Ascending aorta (tissue), 2 donors: ENCODE measurements at regions not wholly inside any gene's neighbourhood (a gene's known extent, or its start where the extent isn't known, plus 50 kb on each side); places are given as distances from the start of the nearest gene placed in this dataset.

Source experiments
- DNase-seq, 2 donors: peaks; one replicate each; pipeline ENCODE4 v3.0.0-alpha.2; 2019; ENCODE audit warnings: low spot score in 2 of 2
- H3K27ac ChIP-seq, 2 donors: fragments of 200-600 bp; sonication (generic); one replicate each; pipeline ENCODE4 v1.5.1; 2016 to 2017; ENCODE audit warnings: mild to moderate bottlenecking in 1 of 2
- H3K27me3 ChIP-seq: fragments of 200-600 bp; sonication (generic); one replicate; pipeline ENCODE4 v1.5.1; 2017
- H3K36me3 ChIP-seq, 2 donors: fragments of 200-600 bp; sonication (generic); one replicate each; pipeline ENCODE4 v1.5.1; 2016
- H3K4me1 ChIP-seq, 2 donors: fragments of 200-600 bp; sonication (generic); one replicate each; pipeline ENCODE4 v1.5.1; 2016 to 2017; ENCODE audit warnings: mild to moderate bottlenecking in 1 of 2
- H3K4me3 ChIP-seq, 2 donors: fragments of 200-600 bp; sonication (generic); one replicate each; pipeline ENCODE4 v1.5.1; 2016 to 2017; ENCODE audit warnings: mild to moderate bottlenecking in 1 of 2
- H3K9me3 ChIP-seq, 2 donors: fragments of 200-600 bp; sonication (generic); one replicate each; pipeline ENCODE4 v1.5.1; 2016
- intact Hi-C: fragments of 100-400 bp; cut with DNase I; formaldehyde crosslinking; loops from one replicate; pipeline ENCODE4 v1.15.1; 2023
- TF ChIP-seq, protein P1 (sequence below), 3 experiments: fragments of 200-600 bp in 2 of 3; fragments of 450-650 bp in 1 of 3; sonication (generic) in 2 of 3; IDR thresholded peaks; one replicate each; pipeline ENCODE4 v1.5.1; 2016 to 2019; ENCODE audit warnings: antibody characterized with exemption in 3 of 3, mild to moderate bottlenecking in 1 of 3, moderate library complexity in 1 of 3

DNA sequence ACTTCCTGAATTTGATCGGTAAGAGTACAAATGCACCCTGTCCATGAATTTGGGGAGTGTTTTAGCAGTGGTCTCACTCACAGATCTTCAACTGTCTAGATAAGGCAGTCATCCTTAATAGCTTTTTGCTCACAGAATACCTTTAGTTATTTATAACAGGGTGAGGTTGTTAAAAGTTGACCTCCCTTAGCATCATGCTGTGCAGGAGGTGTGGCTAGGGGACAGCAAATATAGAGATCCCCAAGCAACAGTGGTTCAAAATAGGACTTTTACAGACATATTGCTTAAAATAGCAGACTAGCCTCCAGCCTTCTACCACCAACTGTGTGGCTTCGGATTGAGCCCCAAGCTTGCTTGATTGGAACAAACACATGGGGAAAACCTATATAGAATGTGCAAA, 724.4 kb downstream of the TLE1 start:
- intact Hi-C loops, result no loop called here
- H3K27ac ChIP-seq, result no peak overlapping the region
- no peaks in the 10 kb centered on the region for H3K4me1 ChIP-seq
- no peaks in the 10 kb centered on the region for H3K27me3 ChIP-seq
- no peaks in the 10 kb centered on the region for H3K36me3 ChIP-seq
- no peaks in the 10 kb centered on the region for H3K9me3 ChIP-seq
- H3K4me3 ChIP-seq, result no peak overlapping the region
- DNase-seq, result no peak
- TF ChIP-seq, protein P1, sequence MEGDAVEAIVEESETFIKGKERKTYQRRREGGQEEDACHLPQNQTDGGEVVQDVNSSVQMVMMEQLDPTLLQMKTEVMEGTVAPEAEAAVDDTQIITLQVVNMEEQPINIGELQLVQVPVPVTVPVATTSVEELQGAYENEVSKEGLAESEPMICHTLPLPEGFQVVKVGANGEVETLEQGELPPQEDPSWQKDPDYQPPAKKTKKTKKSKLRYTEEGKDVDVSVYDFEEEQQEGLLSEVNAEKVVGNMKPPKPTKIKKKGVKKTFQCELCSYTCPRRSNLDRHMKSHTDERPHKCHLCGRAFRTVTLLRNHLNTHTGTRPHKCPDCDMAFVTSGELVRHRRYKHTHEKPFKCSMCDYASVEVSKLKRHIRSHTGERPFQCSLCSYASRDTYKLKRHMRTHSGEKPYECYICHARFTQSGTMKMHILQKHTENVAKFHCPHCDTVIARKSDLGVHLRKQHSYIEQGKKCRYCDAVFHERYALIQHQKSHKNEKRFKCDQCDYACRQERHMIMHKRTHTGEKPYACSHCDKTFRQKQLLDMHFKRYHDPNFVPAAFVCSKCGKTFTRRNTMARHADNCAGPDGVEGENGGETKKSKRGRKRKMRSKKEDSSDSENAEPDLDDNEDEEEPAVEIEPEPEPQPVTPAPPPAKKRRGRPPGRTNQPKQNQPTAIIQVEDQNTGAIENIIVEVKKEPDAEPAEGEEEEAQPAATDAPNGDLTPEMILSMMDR (IDR thresholded peaks at IDR 0.05), result no peak

DNA sequence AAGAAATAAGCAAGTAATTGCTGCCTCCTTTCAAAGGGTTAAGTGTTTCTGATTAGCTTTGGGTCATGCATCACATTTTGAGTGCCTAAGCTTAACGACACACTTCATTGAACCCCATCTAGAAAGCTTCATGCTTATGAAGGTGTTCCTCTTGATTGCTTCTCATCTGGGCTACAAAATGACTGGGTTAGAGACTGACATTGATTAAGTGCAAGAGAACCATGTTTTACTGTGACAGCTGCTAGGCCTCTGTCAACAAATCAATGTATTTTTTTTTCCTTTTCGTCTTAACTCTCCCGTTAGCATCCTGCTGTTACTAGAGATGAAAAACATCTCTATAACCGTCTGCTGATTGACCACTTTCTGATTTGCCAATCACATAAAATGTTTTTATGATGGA, 725.0 kb downstream of the TLE1 start:
- Histone ChIP-seq H3K36me3 (no peaks in the 10 kb centered on the region), H3K27me3 (no peaks in the 10 kb centered on the region), H3K27ac (no peak overlapping the region), H3K9me3 (no peaks in the 10 kb centered on the region), H3K4me1 (no peaks in the 10 kb centered on the region), H3K4me3 (no peak overlapping the region)
- DNase-seq, result no peak
- TF ChIP-seq, protein P1 (IDR thresholded peaks at IDR 0.05), result no peak
- intact Hi-C loops, result no loop called here

DNA sequence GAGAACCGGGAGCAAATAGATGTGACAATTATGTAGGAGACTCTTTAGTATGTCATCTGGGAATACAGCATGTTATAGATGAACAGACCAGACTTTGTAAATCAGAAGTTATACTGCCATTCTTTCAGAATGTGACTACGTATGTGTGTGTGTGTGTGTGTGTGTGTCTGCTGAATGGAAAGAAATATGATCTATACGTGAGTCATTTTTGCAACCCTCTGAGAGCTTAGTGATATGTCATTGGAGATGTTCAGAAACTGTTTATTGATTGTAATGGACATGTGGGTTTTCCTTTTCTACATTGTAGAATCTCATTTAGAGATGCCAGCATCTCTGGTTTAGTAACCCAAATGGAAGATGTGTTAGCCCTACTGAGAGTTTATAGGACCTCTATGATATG, 731.5 kb downstream of the TLE1 start:
- Histone ChIP-seq H3K27ac (no peak overlapping the region), H3K9me3 (no peaks in the 10 kb centered on the region), H3K36me3 (no peaks in the 10 kb centered on the region), H3K4me3 (no peak overlapping the region), H3K27me3 (no peaks in the 10 kb centered on the region), H3K4me1 (no peaks in the 10 kb centered on the region)
- DNase-seq, result no peak
- TF ChIP-seq, protein P1 (IDR thresholded peaks at IDR 0.05), result no peak
- intact Hi-C loops, result no loop called here

DNA sequence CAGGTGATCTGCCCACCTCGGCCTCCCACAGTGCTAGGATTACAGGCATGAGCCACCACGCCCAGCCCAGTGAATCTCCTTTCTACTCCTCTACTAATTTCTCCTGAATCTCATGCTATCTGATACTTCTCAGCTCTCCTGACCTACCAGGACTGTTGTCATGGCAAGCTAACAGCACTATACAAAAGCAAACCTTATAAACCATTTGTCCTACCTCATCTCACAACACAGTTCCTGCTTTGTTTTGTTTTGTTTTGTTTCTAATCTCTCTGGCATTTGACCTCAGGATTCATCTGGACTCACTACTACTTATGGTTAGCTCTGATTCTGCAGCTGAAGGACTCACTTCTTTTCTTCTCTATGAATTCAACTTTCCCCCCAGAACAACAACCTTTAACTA, 734.8 kb downstream of the TLE1 start:
- no peaks in the 10 kb centered on the region for H3K27me3 ChIP-seq

DNA sequence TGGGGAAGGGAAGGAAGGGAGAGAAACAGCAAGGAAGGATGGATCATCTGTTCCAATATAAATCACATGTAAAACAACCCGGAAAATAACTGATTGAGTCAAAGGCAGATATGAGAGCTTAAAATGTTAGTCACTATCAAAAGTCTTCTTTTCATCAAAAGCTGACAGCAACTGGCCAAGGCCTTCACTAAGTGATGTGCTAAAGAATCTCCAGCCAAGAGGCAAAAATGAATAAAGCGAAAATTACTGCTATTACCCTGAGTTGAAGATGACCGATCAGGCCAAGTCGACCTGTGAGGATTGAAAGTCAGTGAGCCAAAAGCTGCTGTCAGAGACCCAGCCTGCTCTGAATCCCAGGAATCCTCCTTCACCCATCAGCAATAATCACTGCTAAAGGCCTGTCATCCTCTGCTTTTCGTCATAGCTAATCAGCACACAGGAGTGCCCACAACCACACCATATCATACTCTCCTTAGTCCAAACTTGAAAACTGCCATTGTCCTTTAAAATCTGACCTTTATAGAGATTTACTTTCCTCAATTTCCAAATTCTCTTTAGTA, 736.9 kb downstream of the TLE1 start:
- no peak for DNase-seq
- intact Hi-C loops, result no loop called here
- Histone ChIP-seq H3K36me3 (no peaks in the 10 kb centered on the region), H3K27me3 (no peaks in the 10 kb centered on the region), H3K9me3 (no peaks in the 10 kb centered on the region), H3K4me3 (no peak overlapping the region), H3K4me1 (peaks cover 0 to 12% of the 10 kb centered on the region in 2 donors), H3K27ac (no peak overlapping the region)
- TF ChIP-seq, protein P1 (IDR thresholded peaks at IDR 0.05), result no peak

More for the DNA sequence above, 734.8 kb downstream of the TLE1 start:
- no peaks in the 10 kb centered on the region for H3K9me3 ChIP-seq
- H3K27ac ChIP-seq, result no peak overlapping the region
- H3K4me3 ChIP-seq, result no peak overlapping the region
- no peaks in the 10 kb centered on the region for H3K36me3 ChIP-seq
- no peak for DNase-seq
- intact Hi-C loops, result no loop called here
- TF ChIP-seq, protein P1 (IDR thresholded peaks at IDR 0.05), result no peak
- no peaks in the 10 kb centered on the region for H3K4me1 ChIP-seq

DNA sequence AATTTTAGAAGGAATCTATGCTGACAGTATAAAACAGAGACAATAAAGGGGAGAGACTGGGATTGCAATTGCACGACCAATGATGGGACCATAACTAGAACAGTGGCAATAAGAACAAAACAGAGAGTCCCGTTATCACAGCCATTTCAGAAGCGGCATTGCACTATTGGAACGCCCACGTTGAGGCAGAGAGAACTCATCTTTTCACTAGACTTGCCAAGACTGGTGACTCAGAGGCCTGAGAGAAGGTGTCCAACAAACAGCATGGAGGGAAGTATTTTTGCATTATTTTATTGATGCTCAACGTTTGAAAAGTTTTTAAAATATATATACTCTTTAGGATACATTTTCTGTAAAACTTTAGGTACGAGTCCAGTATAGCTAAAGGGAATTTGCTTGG, 737.7 kb downstream of the TLE1 start:
- H3K9me3 ChIP-seq, result no peaks in the 10 kb centered on the region
- no peak overlapping the region for H3K27ac ChIP-seq
- no peak for DNase-seq
- no peaks in the 10 kb centered on the region for H3K27me3 ChIP-seq
- intact Hi-C loops, result no loop called here
- no peaks in the 10 kb centered on the region for H3K36me3 ChIP-seq
- H3K4me1 ChIP-seq, result peaks cover 0 to 12% of the 10 kb centered on the region in 2 donors
- TF ChIP-seq, protein P1 (IDR thresholded peaks at IDR 0.05), result no peak
- no peak overlapping the region for H3K4me3 ChIP-seq
